T-helper 1 cell treated with Interleukin-12 subunit alpha and Interleukin-12 subunit beta and Interleukin-4 antibody, amounts not matched to agents 30 μg/mL and 1 μg/mL, for 36 hours (primary cell): ENCODE measurements at regions not wholly inside any gene's neighbourhood (a gene's known extent, or its start where the extent isn't known, plus 50 kb on each side); places are given as distances from the start of the nearest gene placed in this dataset.
A peak's percentile ranks its signal among the peaks of the same experiment; 100 is the strongest.

Experiments
- H3K27ac Mint-ChIP-seq: one replicate; pipeline ENCODE4 v1.8.0; 2021; ENCODE audit warnings: mild to moderate bottlenecking, mixed read lengths
- H3K27me3 Mint-ChIP-seq: one replicate; pipeline ENCODE4 v1.8.0; 2021; ENCODE audit warnings: low read depth, mixed read lengths
- H3K36me3 Mint-ChIP-seq: one replicate; pipeline ENCODE4 v1.8.0; 2021; ENCODE audit warnings: low read depth, mixed read lengths
- H3K4me1 Mint-ChIP-seq: one replicate; pipeline ENCODE4 v1.8.0; 2021; ENCODE audit warnings: low read depth, mixed read lengths
- H3K4me3 Mint-ChIP-seq: one replicate; pipeline ENCODE4 v1.8.0; 2021; ENCODE audit warnings: mild to moderate bottlenecking, moderate library complexity, mixed read lengths
- H3K9me3 Mint-ChIP-seq: one replicate; pipeline ENCODE4 v1.8.0; 2021; ENCODE audit warnings: mixed read lengths

- peaks cover 27% of the 10 kb centered on the region for H3K4me1 Mint-ChIP-seq
- no peaks in the 10 kb centered on the region for H3K27me3 Mint-ChIP-seq
- peaks cover 13% of the 10 kb centered on the region for H3K9me3 Mint-ChIP-seq
- peak overlapping the region; percentile 73 for H3K4me3 Mint-ChIP-seq
- H3K27ac Mint-ChIP-seq: peak overlapping the region; percentile 89
- peaks cover 17% of the 10 kb centered on the region for H3K36me3 Mint-ChIP-seq
Observed at GRCh38 chr6:105601541-105602236, 198.8 kb upstream of the PREP start.

- Mint-ChIP-seq H3K9me3 (peaks cover 12% of the 10 kb centered on the region), H3K27ac (peak overlapping the region; percentile 74), H3K4me3 (no peak overlapping the region), H3K27me3 (no peaks in the 10 kb centered on the region), H3K36me3 (peaks cover 16% of the 10 kb centered on the region), H3K4me1 (peaks cover 31% of the 10 kb centered on the region)
Observed at GRCh38 chr6:105600336-105601260, 197.7 kb upstream of the PREP start.

GRCh38 chr6:105598264-105598663, 195.4 kb upstream of the PREP start:
- H3K4me1 Mint-ChIP-seq: peaks cover 40% of the 10 kb centered on the region
- H3K27ac Mint-ChIP-seq: peak overlapping the region; percentile 32
- H3K4me3 Mint-ChIP-seq: no peak overlapping the region
- H3K27me3 Mint-ChIP-seq: no peaks in the 10 kb centered on the region
- peaks cover 6% of the 10 kb centered on the region for H3K9me3 Mint-ChIP-seq
- peaks cover 10% of the 10 kb centered on the region for H3K36me3 Mint-ChIP-seq

GRCh38 chr6:105596284-105596755, 193.4 kb upstream of the PREP start:
- peaks cover 6% of the 10 kb centered on the region for H3K9me3 Mint-ChIP-seq
- H3K4me1 Mint-ChIP-seq: peaks cover 51% of the 10 kb centered on the region
- no peak overlapping the region for H3K27ac Mint-ChIP-seq
- H3K27me3 Mint-ChIP-seq: no peaks in the 10 kb centered on the region
- H3K4me3 Mint-ChIP-seq: no peak overlapping the region
- H3K36me3 Mint-ChIP-seq: peaks cover 11% of the 10 kb centered on the region

GRCh38 chr6:105595829-105596228, 192.9 kb upstream of the PREP start:
- H3K4me1 Mint-ChIP-seq: peaks cover 51% of the 10 kb centered on the region
- peaks cover 6% of the 10 kb centered on the region for H3K9me3 Mint-ChIP-seq
- no peaks in the 10 kb centered on the region for H3K27me3 Mint-ChIP-seq
- H3K27ac Mint-ChIP-seq: no peak overlapping the region
- H3K36me3 Mint-ChIP-seq: peaks cover 14% of the 10 kb centered on the region
- no peak overlapping the region for H3K4me3 Mint-ChIP-seq

- H3K4me1 Mint-ChIP-seq: peaks cover 46% of the 10 kb centered on the region
- H3K27me3 Mint-ChIP-seq: no peaks in the 10 kb centered on the region
- H3K4me3 Mint-ChIP-seq: no peak overlapping the region
- no peak overlapping the region for H3K27ac Mint-ChIP-seq
- H3K36me3 Mint-ChIP-seq: peaks cover 13% of the 10 kb centered on the region
- peaks cover 6% of the 10 kb centered on the region for H3K9me3 Mint-ChIP-seq
Observed at GRCh38 chr6:105594821-105595220, 191.9 kb upstream of the PREP start.

GRCh38 chr6:105593805-105594671, 191.2 kb upstream of the PREP start:
- H3K36me3 Mint-ChIP-seq: peaks cover 15% of the 10 kb centered on the region
- H3K27ac Mint-ChIP-seq: no peak overlapping the region
- no peaks in the 10 kb centered on the region for H3K27me3 Mint-ChIP-seq
- H3K9me3 Mint-ChIP-seq: peaks cover 6% of the 10 kb centered on the region
- peaks cover 50% of the 10 kb centered on the region for H3K4me1 Mint-ChIP-seq
- no peak overlapping the region for H3K4me3 Mint-ChIP-seq

- H3K4me1 Mint-ChIP-seq: peaks cover 55% of the 10 kb centered on the region
- H3K9me3 Mint-ChIP-seq: peaks cover 8% of the 10 kb centered on the region
Observed at GRCh38 chr6:105593056-105593690, 190.3 kb upstream of the PREP start.

GRCh38 chr6:105592329-105592728, 189.4 kb upstream of the PREP start:
- Mint-ChIP-seq H3K27ac (peak overlapping the region; percentile 56), H3K4me1 (peaks cover 61% of the 10 kb centered on the region), H3K36me3 (peaks cover 11% of the 10 kb centered on the region), H3K9me3 (peaks cover 7% of the 10 kb centered on the region), H3K27me3 (no peaks in the 10 kb centered on the region), H3K4me3 (no peak overlapping the region)

More at GRCh38 chr6:105593056-105593690, 190.3 kb upstream of the PREP start:
- peak overlapping the region; percentile 56 for H3K27ac Mint-ChIP-seq
- H3K27me3 Mint-ChIP-seq: no peaks in the 10 kb centered on the region
- H3K4me3 Mint-ChIP-seq: no peak overlapping the region
- peaks cover 15% of the 10 kb centered on the region for H3K36me3 Mint-ChIP-seq

- Mint-ChIP-seq H3K27ac (peak overlapping the region; percentile 86), H3K9me3 (peaks cover 7% of the 10 kb centered on the region), H3K27me3 (no peaks in the 10 kb centered on the region), H3K4me1 (peaks cover 69% of the 10 kb centered on the region), H3K4me3 (peak overlapping the region; percentile 36), H3K36me3 (peaks cover 11% of the 10 kb centered on the region)
Observed at GRCh38 chr6:105591053-105591452, 188.2 kb upstream of the PREP start.

- peak overlapping the region; percentile 36 for H3K4me3 Mint-ChIP-seq
- peaks cover 11% of the 10 kb centered on the region for H3K9me3 Mint-ChIP-seq
- peaks cover 7% of the 10 kb centered on the region for H3K27me3 Mint-ChIP-seq
- H3K36me3 Mint-ChIP-seq: peaks cover 11% of the 10 kb centered on the region
- peak overlapping the region; percentile 91 for H3K27ac Mint-ChIP-seq
- peaks cover 56% of the 10 kb centered on the region for H3K4me1 Mint-ChIP-seq
Observed at GRCh38 chr6:105588123-105588710, 185.3 kb upstream of the PREP start.

- H3K4me3 Mint-ChIP-seq: peak overlapping the region; percentile 76
- H3K9me3 Mint-ChIP-seq: peaks cover 11% of the 10 kb centered on the region
- peak overlapping the region; percentile 91 for H3K27ac Mint-ChIP-seq
- H3K27me3 Mint-ChIP-seq: peaks cover 7% of the 10 kb centered on the region
- peaks cover 49% of the 10 kb centered on the region for H3K4me1 Mint-ChIP-seq
- peaks cover 10% of the 10 kb centered on the region for H3K36me3 Mint-ChIP-seq
Observed at GRCh38 chr6:105587349-105588122, 184.7 kb upstream of the PREP start.

GRCh38 chr6:105578179-105578707, 175.4 kb upstream of the PREP start:
- peaks cover 12% of the 10 kb centered on the region for H3K4me1 Mint-ChIP-seq
- H3K4me3 Mint-ChIP-seq: no peak overlapping the region
- peaks cover 36% of the 10 kb centered on the region for H3K27me3 Mint-ChIP-seq
- peaks cover 16% of the 10 kb centered on the region for H3K9me3 Mint-ChIP-seq
- peaks cover 15% of the 10 kb centered on the region for H3K36me3 Mint-ChIP-seq
- no peak overlapping the region for H3K27ac Mint-ChIP-seq
